Duodenal mucosa (tissue), 2 donors: ENCODE measurements at regions not wholly inside any gene's neighbourhood (a gene's known extent, or its start where the extent isn't known, plus 50 kb on each side); places are given as distances from the start of the nearest gene placed in this dataset.
"Not testable (repeated sequence)": the region's sequence is repeated elsewhere in the genome, so short reads cannot be mapped to it uniquely, and the experiment has no call there.

Experiments used
- H3K27ac ChIP-seq: one replicate; pipeline ENCODE4 v1.7.0; 2013; ENCODE audit warnings: low read depth, low read length
- H3K27me3 ChIP-seq, 2 donors: one replicate each; pipeline ENCODE4 v1.7.0; 2013; ENCODE audit warnings: low read length in 2 of 2, control low read depth in 1 of 2; ENCODE audit not compliant: insufficient read depth in 2 of 2, control insufficient read depth in 1 of 2
- H3K36me3 ChIP-seq, 2 donors: one replicate each; pipeline ENCODE4 v1.7.0; 2013; ENCODE audit warnings: low read length in 2 of 2, control low read depth in 1 of 2; ENCODE audit not compliant: insufficient read depth in 2 of 2, control insufficient read depth in 1 of 2
- H3K4me1 ChIP-seq, 2 donors: one replicate each; pipeline ENCODE4 v1.7.0; 2013; ENCODE audit warnings: low read length in 2 of 2, control low read depth in 1 of 2; ENCODE audit not compliant: insufficient read depth in 2 of 2, control insufficient read depth in 1 of 2
- H3K4me3 ChIP-seq, 2 donors: one replicate each; pipeline ENCODE4 v1.7.0; 2013; ENCODE audit warnings: low read length in 2 of 2, low read depth in 1 of 2
- H3K9ac ChIP-seq, 2 donors: one replicate each; pipeline ENCODE4 v1.7.0; 2013; ENCODE audit warnings: low read length in 2 of 2, low read depth in 1 of 2
- H3K9me3 ChIP-seq, 2 donors: one replicate each; pipeline ENCODE4 v1.7.0; 2013; ENCODE audit warnings: low read length in 2 of 2, control low read depth in 1 of 2; ENCODE audit not compliant: control insufficient read depth in 1 of 2

DNA sequence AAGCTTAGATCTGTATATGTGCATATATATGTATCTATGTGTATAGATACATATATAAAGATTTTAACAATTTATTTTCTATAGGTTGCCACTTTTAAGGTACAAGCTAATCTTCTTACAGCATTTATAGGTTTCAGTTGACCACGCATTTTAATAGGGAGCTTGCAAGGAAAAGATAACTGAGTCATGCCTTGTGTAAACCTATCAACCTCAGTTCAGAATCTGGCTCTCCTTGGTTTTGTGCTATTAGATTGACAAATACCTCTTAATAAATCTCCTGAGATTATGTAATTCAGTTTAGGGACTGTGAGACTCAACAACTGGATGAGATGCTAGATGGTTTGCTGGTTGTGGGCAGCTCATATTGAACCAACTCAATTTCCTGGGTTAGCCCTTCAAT lies 114.7 kb upstream of the SERBP1 start:
- H3K9ac ChIP-seq: no peak overlapping the region
- no peaks in the 10 kb centered on the region for H3K9me3 ChIP-seq
- peaks cover 10 to 12% of the 10 kb centered on the region in 2 donors for H3K4me1 ChIP-seq
- no peak overlapping the region for H3K27ac ChIP-seq
- no peak overlapping the region for H3K4me3 ChIP-seq
- no peaks in the 10 kb centered on the region for H3K27me3 ChIP-seq
- H3K36me3 ChIP-seq: no peaks in the 10 kb centered on the region

DNA sequence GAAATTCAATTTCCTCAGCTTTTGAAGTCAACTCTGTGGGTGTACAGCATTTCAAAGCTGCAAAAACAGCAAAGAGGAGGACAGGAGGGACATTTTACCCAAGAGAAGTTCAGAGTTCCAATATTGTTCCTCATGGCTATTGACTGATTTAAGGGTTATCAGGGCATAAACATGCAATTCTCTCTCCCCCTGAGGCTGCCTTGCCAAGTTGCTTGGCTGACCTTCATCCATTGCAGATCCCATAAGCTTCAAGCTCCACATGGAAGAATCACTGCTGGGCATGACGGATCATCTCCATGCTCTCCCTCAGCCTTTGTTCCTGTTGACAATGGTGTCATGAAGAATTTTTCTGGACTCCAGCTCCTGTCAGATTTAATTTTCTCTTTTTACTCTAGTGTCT lies 115.2 kb upstream of the SERBP1 start:
- peaks cover 7 to 8% of the 10 kb centered on the region in 2 donors for H3K4me1 ChIP-seq
- H3K36me3 ChIP-seq: no peaks in the 10 kb centered on the region
- H3K4me3 ChIP-seq: no peak overlapping the region
- no peaks in the 10 kb centered on the region for H3K27me3 ChIP-seq
- H3K9me3 ChIP-seq: no peaks in the 10 kb centered on the region
- H3K27ac ChIP-seq: no peak overlapping the region
- no peak overlapping the region for H3K9ac ChIP-seq

DNA sequence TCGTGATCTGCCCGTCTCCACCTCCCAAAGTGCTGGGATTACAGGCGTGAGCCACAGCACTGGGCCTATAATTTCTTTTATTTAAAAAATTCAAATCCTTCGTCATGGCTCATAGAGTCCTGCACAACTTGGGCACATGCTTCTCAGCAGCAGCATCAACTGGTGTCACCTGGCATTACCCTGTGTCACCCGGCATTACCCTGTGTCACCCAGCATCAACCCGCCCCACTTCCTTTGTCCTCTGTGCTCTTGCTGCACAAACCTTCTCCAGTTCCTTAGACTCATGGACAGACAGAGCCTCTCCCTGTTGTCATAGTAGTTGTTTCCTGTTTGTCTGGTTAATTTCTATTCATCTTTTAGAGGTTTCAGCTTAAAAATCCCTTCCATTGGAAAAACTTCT lies 121.2 kb upstream of the SERBP1 start:
- H3K36me3 ChIP-seq: no peaks in the 10 kb centered on the region
- H3K4me1 ChIP-seq: peaks cover 24 to 31% of the 10 kb centered on the region in 2 donors
- no peaks in the 10 kb centered on the region for H3K9me3 ChIP-seq
- no peak overlapping the region for H3K9ac ChIP-seq
- H3K27ac ChIP-seq: no peak overlapping the region
- no peak overlapping the region for H3K4me3 ChIP-seq
- no peaks in the 10 kb centered on the region for H3K27me3 ChIP-seq

DNA sequence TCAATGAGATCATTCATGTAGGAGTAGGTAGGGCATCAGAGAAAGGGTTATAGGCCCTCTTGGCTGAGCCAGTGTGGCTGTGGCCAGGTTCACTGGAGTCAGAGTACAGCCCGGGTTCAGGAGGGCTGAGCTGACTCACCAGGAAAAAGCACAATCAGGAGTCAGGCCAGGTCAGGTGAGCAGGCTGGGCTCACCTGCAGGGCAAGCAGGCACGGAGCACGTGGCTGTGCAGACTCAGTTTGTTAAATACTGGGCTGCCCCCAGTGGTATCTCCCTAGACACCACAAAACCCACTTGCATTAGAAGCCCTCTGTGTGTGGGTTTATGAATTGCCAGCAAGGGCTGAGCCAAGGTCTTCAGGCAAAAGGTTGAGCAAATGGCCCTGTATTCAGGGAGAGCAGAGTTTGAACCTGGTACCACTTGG lies 122.1 kb upstream of the SERBP1 start:
- no peak overlapping the region for H3K27ac ChIP-seq
- H3K4me3 ChIP-seq: no peak overlapping the region
- no peaks in the 10 kb centered on the region for H3K36me3 ChIP-seq
- H3K4me1 ChIP-seq: peaks cover 25 to 31% of the 10 kb centered on the region in 2 donors
- H3K27me3 ChIP-seq: no peaks in the 10 kb centered on the region
- H3K9me3 ChIP-seq: no peaks in the 10 kb centered on the region
- H3K9ac ChIP-seq: no peak overlapping the region

DNA sequence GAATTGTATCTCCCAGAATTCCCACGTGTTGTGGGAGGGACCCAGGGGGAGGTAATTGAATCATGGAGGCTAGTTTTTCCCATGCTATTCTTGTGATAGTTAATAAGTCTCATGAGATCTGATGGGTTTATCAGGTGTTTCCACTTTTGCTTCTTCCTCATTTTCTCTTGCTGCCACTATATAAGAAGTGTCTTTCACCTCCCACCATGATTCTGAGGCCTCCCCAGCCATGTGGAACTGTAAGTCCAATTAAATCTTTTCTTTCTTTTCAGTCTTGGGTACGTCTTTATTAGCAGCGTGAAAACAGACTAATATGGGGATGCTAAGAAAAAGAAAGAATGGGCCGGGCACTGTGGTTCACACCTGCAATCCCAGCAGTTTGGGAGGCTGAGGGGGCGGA lies 124.0 kb upstream of the SERBP1 start:
- H3K9me3 ChIP-seq, H3K36me3 ChIP-seq, H3K4me3 ChIP-seq, H3K27me3 ChIP-seq, H3K27ac ChIP-seq, H3K9ac ChIP-seq: not testable (repeated sequence)
- H3K4me1 ChIP-seq: peaks cover 31 to 32% of the 10 kb centered on the region in 2 donors

DNA sequence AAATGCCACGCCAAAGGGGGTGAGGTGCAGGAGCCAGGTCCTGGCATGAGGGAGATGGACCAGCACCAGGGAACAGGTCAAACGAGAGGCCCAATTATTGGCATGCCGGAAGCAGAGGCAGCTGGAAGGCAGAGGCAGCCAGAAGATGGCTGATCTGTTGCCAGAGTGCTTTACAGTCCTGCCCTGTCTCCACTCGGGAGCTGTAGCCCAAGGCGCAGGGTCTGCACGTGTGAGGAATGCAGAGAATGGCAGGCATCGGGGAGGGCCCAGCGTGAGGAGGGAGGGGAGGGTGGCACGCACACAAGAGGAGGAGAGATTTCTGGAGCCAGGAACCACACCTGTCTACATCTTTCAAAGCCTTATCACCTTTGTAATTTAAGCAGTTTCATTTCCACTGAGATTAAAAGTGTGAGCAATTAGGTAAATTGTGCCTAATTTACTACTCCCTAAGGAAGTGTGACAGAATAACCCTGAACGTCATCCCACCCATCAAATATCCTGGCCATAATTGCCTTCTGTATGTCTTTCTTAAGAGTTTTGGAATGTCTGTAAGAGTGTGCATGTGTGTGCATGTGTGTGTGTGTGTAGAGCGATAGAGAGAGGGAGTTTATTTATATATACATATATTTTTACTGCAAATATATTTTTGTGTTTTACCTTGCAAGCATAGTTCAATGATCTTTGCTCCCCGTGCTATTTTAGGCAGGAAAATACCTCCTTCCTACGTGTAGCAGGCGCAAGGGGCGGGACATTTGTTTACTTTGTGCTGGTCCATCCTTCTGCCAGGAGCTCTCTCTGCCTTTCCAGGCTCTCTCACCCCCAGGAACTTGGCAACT lies 125.5 kb upstream of the SERBP1 start:
- Histone ChIP-seq H3K4me3 (no peak overlapping the region), H3K9ac (no peak overlapping the region), H3K9me3 (no peaks in the 10 kb centered on the region), H3K4me1 (peaks cover 31 to 32% of the 10 kb centered on the region in 2 donors), H3K27me3 (no peaks in the 10 kb centered on the region), H3K36me3 (no peaks in the 10 kb centered on the region), H3K27ac (no peak overlapping the region)

DNA sequence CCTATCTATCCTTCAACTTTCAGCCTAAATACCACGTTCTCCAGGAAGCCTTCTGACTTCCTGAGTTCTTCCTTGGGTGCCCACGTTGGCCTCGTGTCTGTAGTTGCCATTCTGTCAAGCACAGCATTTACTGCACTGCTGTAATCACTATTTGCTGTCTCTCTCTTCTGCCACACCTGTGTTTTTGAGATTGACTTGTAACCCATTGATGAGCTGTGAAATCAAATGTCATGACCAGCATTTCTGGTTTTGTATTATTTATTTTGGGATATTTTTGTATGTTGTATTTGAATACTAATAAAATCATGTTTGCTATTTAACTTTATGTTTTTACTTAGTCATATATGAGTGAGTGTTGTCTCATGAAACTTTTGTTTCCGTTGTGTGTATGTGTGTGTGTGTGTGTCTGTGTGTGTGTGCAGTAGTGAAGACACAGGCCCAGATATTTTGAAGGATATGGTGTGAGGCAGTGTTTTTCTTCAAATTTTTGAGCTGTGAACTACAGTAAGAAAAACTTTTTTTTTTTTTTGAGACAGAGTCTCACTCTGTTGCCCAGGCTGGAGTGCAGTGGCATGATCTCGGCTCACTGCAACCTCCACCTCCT lies 126.2 kb upstream of the SERBP1 start:
- Histone ChIP-seq H3K9ac (no peak overlapping the region), H3K4me1 (peaks cover 32% of the 10 kb centered on the region in 2 donors), H3K27ac (no peak overlapping the region)

DNA sequence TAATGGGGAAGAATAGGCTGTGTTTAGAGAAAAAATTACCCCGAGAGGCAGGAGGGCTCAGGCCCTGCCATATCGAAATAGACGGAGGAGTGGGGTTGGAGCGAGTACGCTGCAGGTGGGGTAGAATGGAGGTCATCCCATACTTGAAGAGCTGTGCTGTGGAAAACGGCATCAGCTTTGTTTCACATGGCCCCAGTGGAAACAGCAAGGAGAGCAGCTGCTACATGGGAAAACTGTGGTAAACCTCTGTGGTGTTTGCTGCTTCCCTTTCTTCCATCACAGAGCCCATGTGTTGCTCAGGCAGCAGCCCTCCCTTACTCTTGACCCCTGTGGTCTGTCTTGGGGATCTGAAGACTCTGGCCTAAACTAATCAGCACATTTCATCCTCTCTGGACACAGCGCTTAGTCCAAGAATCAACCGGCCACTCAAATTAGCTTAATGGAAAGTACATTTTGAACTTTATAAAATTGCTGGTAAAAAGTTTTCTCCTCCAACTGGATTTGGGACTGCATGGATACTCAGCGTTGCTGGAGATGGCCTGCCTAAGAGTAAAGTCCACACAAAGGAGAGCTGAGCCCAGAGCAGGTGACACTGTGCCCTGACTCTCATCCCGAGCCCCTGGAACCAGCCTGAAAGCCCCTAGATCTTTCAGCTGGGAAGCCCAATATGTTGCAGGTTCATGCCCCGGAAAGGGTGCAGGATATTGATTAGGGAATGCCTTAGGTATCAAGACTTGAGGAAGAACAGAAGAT lies 127.1 kb upstream of the GADD45A start:
- H3K9ac ChIP-seq: no peak overlapping the region
- peaks cover 26 to 27% of the 10 kb centered on the region in 2 donors for H3K4me1 ChIP-seq
- H3K27me3 ChIP-seq: no peaks in the 10 kb centered on the region
- no peaks in the 10 kb centered on the region for H3K36me3 ChIP-seq
- H3K9me3 ChIP-seq: no peaks in the 10 kb centered on the region
- peak overlapping the region in 1 of 2 donors; percentile 20 for H3K4me3 ChIP-seq
- no peak overlapping the region for H3K27ac ChIP-seq

More for the DNA sequence above, 126.2 kb upstream of the SERBP1 start:
- H3K36me3 ChIP-seq: no peaks in the 10 kb centered on the region
- no peaks in the 10 kb centered on the region for H3K9me3 ChIP-seq
- H3K4me3 ChIP-seq: no peak overlapping the region
- no peaks in the 10 kb centered on the region for H3K27me3 ChIP-seq

DNA sequence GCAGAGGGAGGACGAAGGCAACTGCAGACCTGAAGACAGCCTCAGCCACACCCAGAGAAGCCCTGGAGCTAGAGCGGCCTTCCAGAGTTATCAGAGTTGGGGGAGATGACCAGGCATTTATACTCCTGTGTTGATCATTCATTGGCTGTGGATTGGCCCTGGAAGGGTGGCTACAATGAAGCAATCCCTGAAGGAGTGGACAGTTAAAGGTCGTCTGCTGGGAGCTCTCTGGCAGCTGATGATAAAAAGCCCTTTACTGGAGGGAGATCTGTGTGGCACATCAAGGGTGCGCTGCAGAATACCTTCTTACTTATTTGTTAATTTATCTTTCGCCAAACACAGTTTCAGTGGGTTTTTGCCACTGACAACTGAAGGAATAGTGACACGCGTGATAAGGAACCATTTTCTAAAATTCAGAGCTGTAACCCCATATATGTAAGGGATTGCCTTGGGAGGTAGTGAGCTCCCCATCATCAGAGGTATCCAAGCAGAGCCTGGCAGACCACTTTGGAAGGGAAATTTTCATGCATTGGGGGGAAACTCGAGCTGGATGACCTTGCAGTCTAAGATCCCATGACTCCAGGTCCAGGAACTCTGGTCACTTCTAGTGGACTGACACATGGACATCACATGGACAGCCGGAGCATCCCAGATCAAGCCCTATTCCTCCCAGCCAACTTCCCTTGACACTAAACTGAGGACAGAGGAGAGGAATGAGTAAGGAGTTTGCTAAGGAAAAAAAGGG lies 126.4 kb upstream of the GADD45A start:
- Histone ChIP-seq H3K36me3 (no peaks in the 10 kb centered on the region), H3K4me1 (peaks cover 25 to 28% of the 10 kb centered on the region in 2 donors), H3K4me3 (peak overlapping the region in 1 of 2 donors; percentile 20), H3K27me3 (no peaks in the 10 kb centered on the region), H3K9me3 (no peaks in the 10 kb centered on the region), H3K9ac (no peak overlapping the region), H3K27ac (no peak overlapping the region)
